NCI-H748 (cell line): ENCODE measurements at regions not wholly inside any gene's neighbourhood (a gene's known extent, or its start where the extent isn't known, plus 50 kb on each side); places are given as distances from the start of the nearest gene placed in this dataset.
"Not testable (repeated sequence)": the region's sequence is repeated elsewhere in the genome, so short reads cannot be mapped to it uniquely, and the experiment has no call there.

Source experiments
- DNase-seq: peaks from one replicate; lab custom pipeline; 2025; ENCODE audit not compliant: unreplicated experiment; lab: John Stamatoyannopoulos, UW

DNA sequence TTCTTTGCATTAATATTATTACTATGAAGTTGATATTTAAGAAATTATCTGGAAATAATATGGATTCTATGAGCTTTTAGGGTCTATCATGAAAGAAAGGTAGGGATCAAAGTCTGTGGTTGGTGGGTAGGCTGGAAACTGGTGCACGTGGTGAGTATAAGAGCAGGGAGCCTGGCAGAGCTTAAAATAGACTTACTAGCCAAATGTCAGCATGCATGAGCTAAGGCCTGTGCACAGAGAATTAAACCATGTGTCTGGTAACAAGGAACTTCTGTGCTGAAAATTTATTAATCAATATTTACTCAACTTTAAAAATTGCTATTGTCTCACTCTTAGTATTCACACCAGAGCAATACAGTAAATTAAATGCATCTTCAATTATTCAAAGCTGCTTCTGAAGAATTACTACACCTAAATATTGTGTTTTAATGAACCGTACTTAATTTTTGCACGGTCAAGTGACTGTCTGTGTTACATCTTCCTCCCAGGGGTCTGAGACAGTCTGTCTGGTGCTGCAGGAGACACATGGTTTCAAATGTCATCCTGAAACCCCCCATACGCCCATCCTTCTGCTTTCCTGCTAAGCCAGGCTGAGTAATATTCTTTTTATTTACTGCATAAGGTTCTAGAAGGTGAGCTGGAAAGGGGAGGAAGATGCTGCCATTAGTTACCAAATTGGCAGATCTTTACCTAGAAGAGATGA, 161.0 kb upstream of the NLRP1 start:
- peak; percentile 87 for DNase-seq

- no peak for DNase-seq
These were observed 163.0 kb upstream of the NLRP1 start for GRCh38 chr17:5747276-5747675.

- no peak for DNase-seq
These were observed 163.7 kb upstream of the NLRP1 start for GRCh38 chr17:5747964-5748363.

DNA sequence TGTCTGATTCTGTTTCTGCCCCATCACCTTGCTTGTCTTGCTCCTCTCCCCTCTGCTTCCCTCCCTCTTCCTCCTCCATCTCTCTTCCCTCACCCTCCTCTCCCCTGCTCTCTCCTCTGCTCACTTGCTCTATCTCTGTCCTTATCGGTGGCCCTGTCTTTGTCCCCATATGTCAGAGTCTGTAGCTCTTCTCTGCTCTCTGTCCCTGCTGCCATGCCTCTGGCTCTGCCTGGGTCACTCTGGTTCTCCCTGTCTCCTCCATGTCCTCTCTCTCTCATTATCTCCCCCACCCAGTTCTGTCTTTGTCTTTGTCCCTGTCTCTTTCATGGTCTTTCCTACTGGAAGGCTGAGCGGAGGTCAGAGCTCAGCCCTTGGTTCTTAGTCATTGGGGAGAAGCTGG, 169.1 kb upstream of the NLRP1 start:
- no peak for DNase-seq

- DNase-seq = peak; percentile 57
These were observed 173.1 kb upstream of the NLRP1 start for GRCh38 chr17:5757314-5757907.

DNA sequence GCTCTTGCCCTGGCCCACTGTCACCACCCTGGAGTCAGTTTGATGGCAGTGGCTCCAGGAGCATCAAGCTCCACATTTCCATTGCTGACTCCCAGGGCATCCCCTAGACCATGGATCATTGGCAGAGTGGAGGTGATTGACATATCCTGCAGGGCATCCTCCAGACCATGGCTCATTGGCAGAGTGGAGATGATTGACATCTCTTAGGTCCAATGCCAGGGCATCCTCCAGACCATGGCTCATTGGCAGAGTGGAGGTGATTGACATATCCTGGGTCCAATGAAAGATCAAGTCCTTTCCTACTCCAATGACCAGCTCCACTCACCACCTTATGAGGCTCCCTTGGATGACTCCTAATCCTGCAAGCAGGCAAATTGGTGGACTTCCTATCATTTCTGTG, 174.3 kb upstream of the NLRP1 start:
- peak; percentile 35 for DNase-seq

- no peak for DNase-seq
These were observed 175.2 kb upstream of the NLRP1 start for GRCh38 chr17:5759501-5759925.

- DNase-seq = no peak
These were observed 177.9 kb upstream of the NLRP1 start for GRCh38 chr17:5762191-5762590.

GRCh38 chr17:5763595-5764306, 179.4 kb upstream of the NLRP1 start:
- no peak for DNase-seq

GRCh38 chr17:5769593-5770354, 185.5 kb upstream of the NLRP1 start:
- peak; percentile 98 for DNase-seq

DNA sequence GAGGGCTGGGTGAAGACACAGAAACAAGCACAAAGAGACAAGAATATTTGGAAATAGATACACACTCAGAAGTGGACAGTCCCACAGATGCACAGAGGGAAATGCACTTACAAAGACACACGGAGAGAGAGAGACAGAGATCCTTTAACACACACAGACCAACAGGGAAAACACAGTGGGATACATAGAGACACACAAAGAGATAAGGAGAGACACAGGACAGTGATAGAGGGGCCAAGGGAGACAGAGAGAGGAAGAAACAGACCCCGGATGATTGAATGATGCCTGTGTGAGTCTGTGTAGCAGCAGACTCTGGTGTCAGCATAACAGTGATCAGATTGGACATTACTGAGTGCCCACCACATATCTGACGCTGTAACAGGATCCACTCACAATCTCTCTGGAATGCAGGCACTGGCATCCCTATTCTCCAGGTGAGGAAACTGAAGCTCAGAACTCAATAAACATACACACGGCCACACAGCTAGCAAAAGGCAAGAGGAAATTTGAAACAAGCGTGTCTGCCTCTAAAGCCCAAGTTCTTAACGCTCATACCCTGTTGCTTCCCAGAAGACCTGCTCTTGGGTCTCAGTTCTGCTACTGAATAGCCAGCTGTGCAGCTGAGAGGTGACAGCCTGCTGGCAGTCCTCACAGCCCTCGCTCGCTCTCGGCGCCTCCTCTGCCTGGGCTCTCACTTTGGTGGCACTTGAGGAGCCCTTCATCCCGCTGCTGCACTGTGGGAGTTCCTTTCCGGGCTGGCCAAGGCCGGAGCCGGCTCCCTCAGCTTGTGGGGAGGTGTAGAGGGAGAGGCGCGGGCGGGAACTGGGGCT, 186.3 kb upstream of the NLRP1 start:
- DNase-seq = peak; percentile 73

GRCh38 chr17:5771271-5771577, 186.9 kb upstream of the NLRP1 start:
- not testable (repeated sequence) for DNase-seq

- not testable (repeated sequence) for DNase-seq
These were observed 187.7 kb upstream of the NLRP1 start for GRCh38 chr17:5772017-5772416.

DNA sequence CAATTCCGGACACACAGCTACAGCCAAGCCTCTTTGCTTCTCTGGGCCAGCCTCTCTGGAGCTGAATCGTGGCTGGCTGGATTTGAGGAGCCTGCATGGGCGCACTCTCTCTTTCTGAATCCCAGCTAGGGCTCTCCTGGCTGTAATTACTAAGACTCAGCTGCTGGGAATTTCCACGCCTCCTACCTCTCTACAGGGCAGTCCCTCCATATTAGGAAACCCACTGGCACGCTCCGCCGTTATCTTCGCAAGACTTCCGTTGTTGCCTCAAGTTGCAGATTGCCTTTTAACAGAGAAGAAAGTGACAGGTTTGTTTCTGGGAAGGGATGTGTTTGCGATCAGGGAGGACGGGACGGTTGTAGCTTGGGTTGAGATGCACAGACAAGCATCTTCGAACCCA, 188.4 kb upstream of the NLRP1 start:
- no peak for DNase-seq

DNA sequence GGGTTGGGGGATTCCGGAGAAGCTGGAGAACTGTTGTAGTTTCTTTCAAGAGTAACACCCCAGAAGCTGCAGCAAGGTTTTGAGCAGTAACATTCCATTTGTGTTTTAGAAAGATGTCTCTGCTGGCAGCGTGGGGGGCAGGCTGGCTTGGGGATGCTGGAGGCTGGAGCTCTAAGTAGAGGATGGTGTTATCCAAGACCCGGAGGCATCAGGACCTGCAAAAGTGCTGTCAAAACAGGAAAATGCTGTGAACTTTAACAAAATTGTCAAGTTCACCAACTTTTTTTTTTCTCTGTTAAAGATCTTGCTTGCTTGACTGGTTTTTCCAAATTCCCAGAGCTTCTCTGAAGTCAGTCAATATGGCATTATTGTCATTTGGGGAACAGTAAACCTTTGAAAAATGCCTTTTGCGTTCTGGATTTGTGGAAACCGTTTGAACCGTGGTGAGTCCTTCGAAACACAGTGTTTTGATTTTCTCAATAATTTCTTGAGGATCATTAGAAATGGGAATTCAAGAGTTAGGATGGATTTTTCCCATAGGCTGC, 189.6 kb upstream of the NLRP1 start:
- DNase-seq = no peak

DNA sequence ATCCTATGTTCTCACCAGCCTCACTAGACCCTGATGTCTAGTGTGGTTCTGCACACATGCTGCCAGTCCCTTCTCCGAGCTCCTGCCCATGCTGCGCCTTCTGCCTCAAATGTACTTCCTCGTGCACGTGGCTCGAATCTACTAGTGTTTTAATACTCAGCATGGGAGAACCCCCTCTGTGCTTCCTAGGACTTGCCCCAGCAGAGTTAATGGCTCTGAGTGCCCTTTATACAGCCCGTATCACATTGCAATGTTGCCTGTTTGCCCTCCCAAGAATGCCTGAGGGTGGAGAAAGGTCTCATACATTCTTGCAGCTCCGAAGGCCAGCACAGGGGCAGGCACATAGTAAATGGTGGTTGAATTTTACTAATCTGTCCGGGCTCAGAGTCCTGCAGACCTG, 190.8 kb upstream of the NLRP1 start:
- no peak for DNase-seq

DNA sequence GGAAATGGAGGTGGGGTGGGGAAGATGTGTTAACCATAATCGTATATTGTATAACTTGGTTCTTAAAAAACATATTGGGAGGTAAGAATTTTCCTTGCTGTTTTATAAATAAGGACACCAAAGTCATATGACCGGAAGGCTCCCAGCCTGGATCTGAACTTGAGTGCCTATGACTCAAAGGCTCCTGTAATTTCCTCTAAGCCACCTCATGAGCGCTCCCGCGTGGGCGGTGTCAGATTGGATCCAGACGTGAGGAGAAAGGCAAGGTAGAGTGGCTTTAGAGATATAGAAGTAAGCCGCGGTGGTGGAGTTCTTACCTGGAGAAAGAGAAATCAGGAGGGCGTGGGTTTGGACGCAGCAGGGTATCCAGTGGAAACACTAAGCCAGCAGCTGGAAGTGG, 196.2 kb upstream of the NLRP1 start:
- DNase-seq = no peak

DNA sequence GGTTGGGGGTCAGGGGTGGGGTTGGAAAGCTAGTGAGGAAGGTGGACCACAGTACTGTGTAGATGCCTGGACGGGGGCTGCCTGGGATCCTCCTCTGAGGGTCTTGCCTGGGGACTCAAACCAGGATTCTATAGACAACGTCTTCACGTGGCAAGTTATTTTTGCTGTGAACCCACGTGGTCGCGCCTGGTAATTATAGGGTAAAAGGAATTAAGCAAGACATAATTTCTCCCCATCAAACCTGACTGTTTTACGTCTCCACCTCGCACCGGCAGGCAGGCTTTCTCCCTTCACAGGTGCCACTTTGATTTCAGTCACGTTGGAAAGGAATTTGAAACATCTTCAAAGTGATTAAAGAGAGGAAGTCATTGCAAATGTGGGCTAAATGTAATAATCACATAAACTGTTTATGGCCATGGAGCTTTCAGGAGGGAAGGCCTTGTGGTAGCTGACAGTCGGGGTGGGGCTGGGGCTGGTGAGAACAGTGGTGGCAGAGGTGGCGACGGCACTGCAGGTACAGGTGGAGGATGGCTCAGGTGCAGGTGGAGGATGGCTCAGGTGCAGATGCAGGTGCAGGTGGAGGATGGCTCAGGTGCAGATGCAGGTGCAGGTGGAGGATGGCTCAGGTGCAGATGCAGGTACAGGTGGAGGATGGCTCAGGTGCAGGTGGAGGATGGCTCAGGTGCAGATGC, 197.1 kb upstream of the NLRP1 start:
- no peak for DNase-seq

DNA sequence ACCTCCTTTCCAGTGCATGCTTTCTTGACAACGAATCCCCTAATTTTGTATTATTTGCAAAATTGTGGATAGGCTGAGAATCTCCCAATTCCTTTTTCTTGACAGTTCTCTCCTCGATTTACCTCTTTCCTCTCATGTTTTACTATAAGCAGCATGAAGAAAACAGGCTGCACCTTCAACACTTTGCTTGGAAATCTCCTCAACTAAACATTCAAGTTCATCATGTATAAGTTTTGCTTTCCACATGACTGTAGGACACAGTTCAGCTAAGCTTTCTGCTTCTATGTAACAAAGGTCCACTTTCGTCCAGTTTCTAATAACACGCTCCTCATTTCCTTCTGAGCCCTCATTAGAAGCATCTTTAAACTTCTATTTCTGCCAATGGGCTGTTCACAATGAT, 199.0 kb upstream of the NLRP1 start:
- DNase-seq = no peak

DNA sequence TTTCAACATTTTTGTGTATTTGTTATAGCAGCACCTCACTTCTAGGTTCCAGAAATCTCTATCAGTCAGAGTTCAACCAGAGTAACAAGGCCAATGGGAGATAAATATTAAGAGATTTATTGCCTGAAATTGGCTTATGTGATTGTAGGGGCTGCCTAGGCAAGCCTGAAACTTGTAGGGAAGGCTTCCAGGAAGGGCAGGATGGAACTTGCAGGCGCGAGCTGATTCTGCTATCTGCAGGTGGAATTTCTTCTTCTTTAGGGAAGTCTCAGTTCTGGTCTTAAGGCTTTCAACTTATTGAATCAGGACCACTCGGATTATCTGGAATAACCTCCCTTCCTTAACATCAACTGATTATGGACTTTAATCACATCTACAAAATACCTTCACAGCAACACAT, 199.5 kb upstream of the NLRP1 start:
- DNase-seq = no peak
